ENCODE measurements at regions not wholly inside any gene's neighbourhood (a gene's known extent, or its start where the extent isn't known, plus 50 kb on each side); places are given as distances from the start of the nearest gene placed in this dataset.

DNA sequence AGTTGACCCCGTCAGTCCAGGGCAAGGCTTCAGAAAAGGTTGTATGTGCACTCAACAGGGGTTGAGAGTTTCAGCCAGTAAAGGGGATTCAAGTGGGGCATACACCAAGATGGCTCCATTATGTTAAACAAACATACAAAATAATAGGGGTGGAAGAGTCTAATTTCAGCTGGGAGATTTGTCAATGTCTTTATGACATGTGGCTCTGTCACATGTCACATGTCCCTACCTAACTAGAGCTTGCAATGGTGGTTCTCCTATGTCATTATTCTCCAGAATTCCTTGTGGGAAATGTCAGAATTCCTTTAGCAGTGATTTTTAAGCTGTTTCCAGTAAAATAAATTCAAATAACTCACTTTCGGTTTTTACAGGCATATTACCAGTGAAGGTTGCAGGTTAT, 392.0 kb upstream of the ADGRL4 start:
- H3K36me3 Mint-ChIP-seq (ENCODE audit: low read depth) = no peaks in the 10 kb centered on the region
- no peaks in the 10 kb centered on the region for H3K4me1 Mint-ChIP-seq
- H3K27me3 Mint-ChIP-seq (ENCODE audit: low read depth) = no peaks in the 10 kb centered on the region
- TF ChIP-seq, protein P1, sequence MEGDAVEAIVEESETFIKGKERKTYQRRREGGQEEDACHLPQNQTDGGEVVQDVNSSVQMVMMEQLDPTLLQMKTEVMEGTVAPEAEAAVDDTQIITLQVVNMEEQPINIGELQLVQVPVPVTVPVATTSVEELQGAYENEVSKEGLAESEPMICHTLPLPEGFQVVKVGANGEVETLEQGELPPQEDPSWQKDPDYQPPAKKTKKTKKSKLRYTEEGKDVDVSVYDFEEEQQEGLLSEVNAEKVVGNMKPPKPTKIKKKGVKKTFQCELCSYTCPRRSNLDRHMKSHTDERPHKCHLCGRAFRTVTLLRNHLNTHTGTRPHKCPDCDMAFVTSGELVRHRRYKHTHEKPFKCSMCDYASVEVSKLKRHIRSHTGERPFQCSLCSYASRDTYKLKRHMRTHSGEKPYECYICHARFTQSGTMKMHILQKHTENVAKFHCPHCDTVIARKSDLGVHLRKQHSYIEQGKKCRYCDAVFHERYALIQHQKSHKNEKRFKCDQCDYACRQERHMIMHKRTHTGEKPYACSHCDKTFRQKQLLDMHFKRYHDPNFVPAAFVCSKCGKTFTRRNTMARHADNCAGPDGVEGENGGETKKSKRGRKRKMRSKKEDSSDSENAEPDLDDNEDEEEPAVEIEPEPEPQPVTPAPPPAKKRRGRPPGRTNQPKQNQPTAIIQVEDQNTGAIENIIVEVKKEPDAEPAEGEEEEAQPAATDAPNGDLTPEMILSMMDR (conservative IDR thresholded peaks at IDR 0.05) = no peak
- H3K9me3 Mint-ChIP-seq = peaks cover 2% of the 10 kb centered on the region
- no peak overlapping the region for H3K4me3 Mint-ChIP-seq
- no peak for DNase-seq (ENCODE audit: low read depth, low spot score)
- H3K27ac Mint-ChIP-seq (ENCODE audit: unreplicated experiment) = no peak overlapping the region

DNA sequence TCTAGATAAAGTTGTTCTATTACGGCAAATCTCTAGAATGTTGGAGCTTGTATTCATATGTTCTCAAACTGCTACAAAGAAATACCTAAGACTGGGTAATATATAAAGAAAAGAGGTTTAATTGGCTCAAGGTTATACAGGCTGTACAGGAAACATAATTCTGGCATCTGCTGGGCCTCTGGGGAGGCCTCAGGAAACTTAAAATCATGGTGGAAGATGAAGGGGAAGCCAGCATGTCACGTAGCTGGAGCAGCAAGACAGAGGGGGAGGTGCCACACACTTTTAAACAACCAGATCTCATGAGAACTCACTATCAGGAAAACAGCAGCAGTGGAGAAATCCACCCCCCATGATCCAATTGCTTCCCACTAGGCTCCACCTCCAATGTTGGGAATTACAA, 390.4 kb upstream of the ADGRL4 start:
- H3K4me3 Mint-ChIP-seq = no peak overlapping the region

DNA sequence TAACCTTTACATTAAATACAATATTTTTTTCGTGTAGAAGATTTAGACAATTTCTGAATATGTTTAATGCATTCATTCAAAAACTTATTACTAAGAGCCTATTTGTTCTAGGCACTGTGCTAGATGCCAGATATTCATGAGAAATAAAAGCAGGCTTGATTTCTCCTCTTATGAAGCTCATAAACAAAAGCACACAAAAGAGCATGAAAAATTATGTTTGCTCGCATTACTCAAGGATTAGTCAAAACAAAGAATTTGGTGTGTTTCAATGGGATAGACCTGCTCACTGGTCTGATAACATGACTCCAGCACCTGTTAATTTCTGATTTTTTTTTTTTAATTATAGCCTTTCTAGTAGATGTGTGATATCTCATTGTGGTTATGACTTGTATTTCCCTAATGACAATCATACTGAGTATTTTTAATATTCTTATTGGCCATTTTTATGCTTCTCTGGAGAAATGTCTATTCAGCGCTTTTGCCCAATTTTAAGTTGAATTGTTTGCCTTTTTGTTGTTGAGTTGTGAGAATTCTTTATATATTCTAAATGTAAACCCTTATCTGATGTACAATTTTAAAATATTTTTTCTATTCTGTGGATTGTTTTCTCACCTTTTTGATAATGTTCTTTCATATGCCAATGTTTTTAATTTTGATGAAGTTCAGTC, 382.3 kb upstream of the ADGRL4 start:
- Mint-ChIP-seq H3K27me3 (ENCODE audit: low read depth) (no peaks in the 10 kb centered on the region), H3K27ac (ENCODE audit: unreplicated experiment) (no peak overlapping the region), H3K4me3 (no peak overlapping the region), H3K4me1 (no peaks in the 10 kb centered on the region), H3K36me3 (ENCODE audit: low read depth) (no peaks in the 10 kb centered on the region), H3K9me3 (peaks cover 2% of the 10 kb centered on the region)
- DNase-seq (ENCODE audit: low read depth, low spot score) = no peak
- TF ChIP-seq, protein P1 (conservative IDR thresholded peaks at IDR 0.05) = no peak

More for the DNA sequence above, 390.4 kb upstream of the ADGRL4 start:
- DNase-seq (ENCODE audit: low read depth, low spot score) = no peak
- Mint-ChIP-seq H3K4me1 (no peaks in the 10 kb centered on the region), H3K27ac (ENCODE audit: unreplicated experiment) (no peak overlapping the region), H3K36me3 (ENCODE audit: low read depth) (no peaks in the 10 kb centered on the region), H3K27me3 (ENCODE audit: low read depth) (no peaks in the 10 kb centered on the region), H3K9me3 (peaks cover 2% of the 10 kb centered on the region)
- TF ChIP-seq, protein P1 (conservative IDR thresholded peaks at IDR 0.05) = no peak

DNA sequence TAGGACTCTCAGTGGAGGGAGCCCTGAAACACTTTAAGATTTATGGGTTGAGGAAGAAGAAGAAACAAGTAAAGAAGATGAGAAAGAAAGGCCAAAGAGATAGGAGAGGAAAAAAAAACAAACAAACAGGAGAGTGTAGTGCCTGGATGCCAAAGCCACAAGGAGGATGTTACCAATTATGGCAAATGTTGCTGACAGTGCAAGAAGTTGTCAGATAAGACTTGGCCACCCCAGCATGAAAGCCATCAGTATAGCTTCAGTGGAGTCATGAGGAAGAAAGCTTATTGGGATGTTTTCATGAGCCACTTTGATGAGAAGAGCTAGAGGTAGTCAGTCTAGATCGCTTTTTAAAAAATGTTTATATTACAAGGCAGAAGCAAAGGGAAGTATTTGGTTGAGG, 380.2 kb upstream of the ADGRL4 start:
- no peaks in the 10 kb centered on the region for H3K4me1 Mint-ChIP-seq
- H3K4me3 Mint-ChIP-seq = no peak overlapping the region
- DNase-seq (ENCODE audit: low read depth, low spot score) = no peak
- H3K27ac Mint-ChIP-seq (ENCODE audit: unreplicated experiment) = no peak overlapping the region
- no peaks in the 10 kb centered on the region for H3K36me3 Mint-ChIP-seq (ENCODE audit: low read depth)
- H3K27me3 Mint-ChIP-seq (ENCODE audit: low read depth) = no peaks in the 10 kb centered on the region
- TF ChIP-seq, protein P1 (conservative IDR thresholded peaks at IDR 0.05) = no peak
- peaks cover 2% of the 10 kb centered on the region for H3K9me3 Mint-ChIP-seq

DNA sequence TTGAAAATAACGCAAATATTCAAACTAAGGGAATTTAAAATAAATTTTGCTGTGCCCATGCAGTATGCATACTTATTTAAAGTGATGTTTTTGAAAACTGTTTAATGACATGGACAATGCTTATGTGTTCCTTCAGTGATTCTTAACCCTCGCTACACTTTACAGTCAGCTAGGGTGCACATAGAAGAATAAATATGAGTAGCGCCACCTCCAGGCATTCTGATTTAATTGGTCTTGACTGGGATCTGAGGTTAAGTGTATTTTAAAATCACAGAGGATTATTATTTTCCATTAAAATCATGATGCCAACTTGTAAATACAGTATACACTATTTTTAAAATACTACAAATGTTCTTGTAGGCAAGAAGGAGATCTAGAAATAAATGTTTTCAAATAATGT, 373.5 kb upstream of the ADGRL4 start:
- H3K27ac Mint-ChIP-seq (ENCODE audit: unreplicated experiment) = no peak overlapping the region
- H3K27me3 Mint-ChIP-seq (ENCODE audit: low read depth) = no peaks in the 10 kb centered on the region
- TF ChIP-seq, protein P1 (conservative IDR thresholded peaks at IDR 0.05) = no peak
- peaks cover 2% of the 10 kb centered on the region for H3K9me3 Mint-ChIP-seq
- peaks cover 2% of the 10 kb centered on the region for H3K36me3 Mint-ChIP-seq (ENCODE audit: low read depth)
- no peak overlapping the region for H3K4me3 Mint-ChIP-seq
- no peak for DNase-seq (ENCODE audit: low read depth, low spot score)
- peaks cover 4% of the 10 kb centered on the region for H3K4me1 Mint-ChIP-seq
